SK-N-MC (cell line): ENCODE measurements at regions not wholly inside any gene's neighbourhood (a gene's known extent, or its start where the extent isn't known, plus 50 kb on each side); places are given as distances from the start of the nearest gene placed in this dataset.

ENCODE experiments used
- DNase-seq: peaks from one replicate; pipeline ENCODE4 v3.0.0-alpha.2; 2011; ENCODE audit warnings: low read depth, low spot score
- H3K27ac ChIP-seq: fragments of 200-600 bp; sonication (generic); 2 replicates; pipeline ENCODE4 v1.5.1; 2016; ENCODE audit warnings: mixed run types
- H3K36me3 ChIP-seq: fragments of 200-600 bp; sonication (generic); 2 replicates; pipeline ENCODE4 v1.6.1; 2017; ENCODE audit warnings: antibody characterized with exemption, low read length, mixed read lengths; ENCODE audit not compliant: insufficient read depth
- H3K4me3 ChIP-seq: fragments of 200-600 bp; sonication (generic); 2 replicates; pipeline ENCODE4 v1.5.1; 2016
- H3K9ac ChIP-seq: fragments of 200-600 bp; sonication (generic); 2 replicates; pipeline ENCODE4 v1.8.0; 2017; ENCODE audit warnings: mixed run types, mixed read lengths; ENCODE audit not compliant: insufficient read length
- H3K9me3 ChIP-seq: fragments of 200-600 bp; sonication (generic); 2 replicates; pipeline ENCODE4 v1.6.1; 2017; ENCODE audit warnings: low read depth, mild to moderate bottlenecking, antibody characterized with exemption, low read length, moderate library complexity, mixed read lengths
- EZH2 ChIP-seq: fragments of 200-600 bp; sonication (generic); IDR thresholded peaks from one replicate; pipeline ENCODE4 v1.6.1; 2017; ENCODE audit warnings: antibody characterized with exemption
- FOXP2 ChIP-seq: optimal IDR thresholded peaks from 2 replicates; pipeline ENCODE3; 2011; ENCODE audit warnings: mild to moderate bottlenecking, moderate library complexity; ENCODE audit not compliant: insufficient read depth; ENCODE audit errors: extremely low read length, control extremely low read depth
- POLR2AphosphoS5 ChIP-seq: IDR thresholded peaks from 2 replicates; pipeline ENCODE4 v1.6.1; 2012; ENCODE audit warnings: mild to moderate bottlenecking, low read depth, low read length, borderline replicate concordance

GRCh38 chr1:69070660-69071373 lies 496.9 kb upstream of the LRRC7 start:
- Histone ChIP-seq H3K27ac (no peak overlapping the region), H3K9ac (no peak overlapping the region), H3K36me3 (no peaks in the 10 kb centered on the region), H3K4me3 (no peak overlapping the region), H3K9me3 (no peaks in the 10 kb centered on the region)
- TF ChIP-seq FOXP2 (no peak), EZH2 (no peak), POLR2AphosphoS5 (no peak)
- DNase-seq, result no peak

GRCh38 chr1:69073176-69073575 lies 494.5 kb upstream of the LRRC7 start:
- no peaks in the 10 kb centered on the region for H3K9me3 ChIP-seq
- H3K4me3 ChIP-seq, result no peak overlapping the region
- TF ChIP-seq POLR2AphosphoS5 (no peak), EZH2 (no peak), FOXP2 (no peak)
- no peaks in the 10 kb centered on the region for H3K36me3 ChIP-seq
- no peak for DNase-seq
- no peak overlapping the region for H3K27ac ChIP-seq
- no peak overlapping the region for H3K9ac ChIP-seq

- Histone ChIP-seq H3K36me3 (no peaks in the 10 kb centered on the region), H3K9ac (no peak overlapping the region), H3K9me3 (no peaks in the 10 kb centered on the region), H3K27ac (no peak overlapping the region), H3K4me3 (no peak overlapping the region)
- TF ChIP-seq EZH2 (no peak), POLR2AphosphoS5 (no peak), FOXP2 (no peak)
- DNase-seq, result no peak
Observed at GRCh38 chr1:69076631-69077030, 491.1 kb upstream of the LRRC7 start.

DNA sequence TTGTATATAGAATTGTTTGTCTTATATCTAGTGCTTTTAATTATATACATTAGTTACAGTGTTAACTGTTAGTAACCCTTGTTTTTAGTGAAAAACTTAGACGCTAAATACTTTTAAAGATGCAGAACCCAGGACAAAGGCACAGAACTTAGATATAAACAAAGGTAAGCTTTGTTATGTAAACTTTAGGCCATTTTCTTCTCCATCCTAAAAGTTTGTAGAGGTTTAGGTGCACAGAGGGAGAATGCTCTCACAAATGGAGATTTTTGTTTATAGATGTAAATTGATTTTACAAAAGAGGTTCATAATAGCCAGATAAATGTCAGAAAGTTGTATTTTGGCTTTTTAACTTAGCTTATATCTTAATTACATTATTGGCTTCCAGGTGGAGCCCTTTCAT lies 490.5 kb upstream of the LRRC7 start:
- Histone ChIP-seq H3K27ac (no peak overlapping the region), H3K9ac (no peak overlapping the region), H3K36me3 (no peaks in the 10 kb centered on the region), H3K4me3 (no peak overlapping the region), H3K9me3 (no peaks in the 10 kb centered on the region)
- TF ChIP-seq POLR2AphosphoS5 (no peak), FOXP2 (no peak), EZH2 (no peak)
- no peak for DNase-seq

DNA sequence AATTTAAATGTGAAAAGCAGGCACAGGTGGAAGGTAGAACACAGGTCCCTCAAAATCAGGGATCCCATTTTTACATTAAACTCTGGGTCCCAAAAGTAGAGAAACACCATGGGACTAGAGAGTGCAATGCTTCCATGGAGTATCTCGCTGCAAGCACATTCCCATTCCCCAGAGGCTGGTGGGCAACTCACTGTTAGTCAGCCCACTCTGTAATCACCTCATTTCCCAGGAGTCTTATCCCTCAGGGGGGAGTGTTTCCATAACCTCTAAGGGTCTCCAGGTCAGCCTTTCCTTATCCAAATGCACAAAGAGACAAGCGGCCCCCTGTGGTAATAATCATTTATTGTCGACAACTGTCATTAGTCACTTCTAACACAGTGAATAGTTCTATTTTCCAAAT lies 490.1 kb upstream of the LRRC7 start:
- Histone ChIP-seq H3K4me3 (no peak overlapping the region), H3K9ac (no peak overlapping the region), H3K36me3 (no peaks in the 10 kb centered on the region), H3K9me3 (no peaks in the 10 kb centered on the region), H3K27ac (no peak overlapping the region)
- TF ChIP-seq EZH2 (no peak), FOXP2 (no peak), POLR2AphosphoS5 (no peak)
- DNase-seq, result no peak

DNA sequence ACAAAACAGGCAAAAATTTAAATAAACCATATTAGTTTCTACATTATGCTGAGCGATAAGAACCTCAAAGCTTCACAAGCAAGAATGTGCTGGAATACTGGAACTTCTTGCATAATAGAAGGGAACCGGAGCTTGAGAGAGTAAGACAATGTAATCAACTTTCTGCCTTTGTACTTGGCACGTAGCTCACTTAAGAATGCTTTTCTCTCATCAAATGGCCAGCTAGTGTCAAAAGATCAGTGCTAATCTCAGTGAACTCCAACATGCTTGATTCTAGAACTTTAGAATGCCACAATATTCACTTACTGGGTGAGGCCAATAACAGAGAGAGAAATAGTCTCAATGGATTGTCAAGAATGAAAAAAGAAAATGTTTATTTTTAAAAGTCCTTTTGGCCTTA lies 486.1 kb upstream of the LRRC7 start:
- H3K27ac ChIP-seq, result no peak overlapping the region
- H3K4me3 ChIP-seq, result no peak overlapping the region
- TF ChIP-seq EZH2 (no peak), POLR2AphosphoS5 (no peak), FOXP2 (no peak)
- DNase-seq, result no peak
- H3K9ac ChIP-seq, result no peak overlapping the region
- no peaks in the 10 kb centered on the region for H3K36me3 ChIP-seq
- no peaks in the 10 kb centered on the region for H3K9me3 ChIP-seq

GRCh38 chr1:69082312-69082711 lies 485.4 kb upstream of the LRRC7 start:
- Histone ChIP-seq H3K36me3 (no peaks in the 10 kb centered on the region), H3K9ac (no peak overlapping the region), H3K27ac (no peak overlapping the region), H3K9me3 (no peaks in the 10 kb centered on the region), H3K4me3 (no peak overlapping the region)
- no peak for TF ChIP-seq EZH2
- TF ChIP-seq FOXP2, result no peak
- no peak for TF ChIP-seq POLR2AphosphoS5
- DNase-seq, result no peak

- TF ChIP-seq POLR2AphosphoS5, result no peak
- no peak for TF ChIP-seq FOXP2
- no peak for TF ChIP-seq EZH2
Observed at GRCh38 chr1:69086148-69086547, 481.6 kb upstream of the LRRC7 start.

GRCh38 chr1:69088571-69088970 lies 479.2 kb upstream of the LRRC7 start:
- no peak for DNase-seq
- H3K27ac ChIP-seq, result no peak overlapping the region
- no peaks in the 10 kb centered on the region for H3K36me3 ChIP-seq
- H3K4me3 ChIP-seq, result no peak overlapping the region
- TF ChIP-seq POLR2AphosphoS5 (no peak), FOXP2 (no peak), EZH2 (no peak)
- no peaks in the 10 kb centered on the region for H3K9me3 ChIP-seq
- no peak overlapping the region for H3K9ac ChIP-seq

More at GRCh38 chr1:69086148-69086547, 481.6 kb upstream of the LRRC7 start:
- H3K4me3 ChIP-seq, result no peak overlapping the region
- no peaks in the 10 kb centered on the region for H3K36me3 ChIP-seq
- no peak for DNase-seq
- no peak overlapping the region for H3K27ac ChIP-seq
- H3K9ac ChIP-seq, result no peak overlapping the region
- no peaks in the 10 kb centered on the region for H3K9me3 ChIP-seq
